B cell (primary cell): ENCODE measurements at regions not wholly inside any gene's neighbourhood (a gene's known extent, or its start where the extent isn't known, plus 50 kb on each side); places are given as distances from the start of the nearest gene placed in this dataset.

Experiments
- EZH2 ChIP-seq: IDR thresholded peaks from 2 replicates; pipeline ENCODE4 v1.6.1; 2012; ENCODE audit warnings: borderline replicate concordance, low read depth, mild to moderate bottlenecking, moderate library complexity, low read length; ENCODE audit not compliant: insufficient read depth, poor library complexity, severe bottlenecking
- TF ChIP-seq, protein P1 (sequence below): fragments of 200-600 bp; IDR thresholded peaks from one replicate; pipeline ENCODE4 v1.8.0; 2022; ENCODE audit warnings: antibody characterized with exemption, mild to moderate bottlenecking

GRCh38 chr7:53920011-53920410, 622.2 kb upstream of the VSTM2A start:
- TF ChIP-seq, protein P1, sequence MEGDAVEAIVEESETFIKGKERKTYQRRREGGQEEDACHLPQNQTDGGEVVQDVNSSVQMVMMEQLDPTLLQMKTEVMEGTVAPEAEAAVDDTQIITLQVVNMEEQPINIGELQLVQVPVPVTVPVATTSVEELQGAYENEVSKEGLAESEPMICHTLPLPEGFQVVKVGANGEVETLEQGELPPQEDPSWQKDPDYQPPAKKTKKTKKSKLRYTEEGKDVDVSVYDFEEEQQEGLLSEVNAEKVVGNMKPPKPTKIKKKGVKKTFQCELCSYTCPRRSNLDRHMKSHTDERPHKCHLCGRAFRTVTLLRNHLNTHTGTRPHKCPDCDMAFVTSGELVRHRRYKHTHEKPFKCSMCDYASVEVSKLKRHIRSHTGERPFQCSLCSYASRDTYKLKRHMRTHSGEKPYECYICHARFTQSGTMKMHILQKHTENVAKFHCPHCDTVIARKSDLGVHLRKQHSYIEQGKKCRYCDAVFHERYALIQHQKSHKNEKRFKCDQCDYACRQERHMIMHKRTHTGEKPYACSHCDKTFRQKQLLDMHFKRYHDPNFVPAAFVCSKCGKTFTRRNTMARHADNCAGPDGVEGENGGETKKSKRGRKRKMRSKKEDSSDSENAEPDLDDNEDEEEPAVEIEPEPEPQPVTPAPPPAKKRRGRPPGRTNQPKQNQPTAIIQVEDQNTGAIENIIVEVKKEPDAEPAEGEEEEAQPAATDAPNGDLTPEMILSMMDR = no peak
- no peak for TF ChIP-seq EZH2
